Liver (tissue), 8 donors: ENCODE measurements at regions not wholly inside any gene's neighbourhood (a gene's known extent, or its start where the extent isn't known, plus 50 kb on each side); places are given as distances from the start of the nearest gene placed in this dataset.

ENCODE experiments used
- DNase-seq: peaks from one replicate; pipeline ENCODE4 v3.0.0-alpha.2; 2017; ENCODE audit warnings: low spot score
- H3K27ac ChIP-seq, 2 donors: one replicate each; pipeline ENCODE4 v1.7.0; 2013; ENCODE audit warnings: inconsistent platforms in 2 of 2, low read length in 2 of 2, control low read depth in 1 of 2, low read depth in 1 of 2, mild to moderate bottlenecking in 1 of 2
- H3K27me3 ChIP-seq, 4 donors: one replicate each; pipeline versions ENCODE4 v1.6.1 to v1.7.0; 2013; ENCODE audit warnings: low read length in 3 of 4, inconsistent platforms in 1 of 4, mild to moderate bottlenecking in 1 of 4, moderate library complexity in 1 of 4; ENCODE audit not compliant: control insufficient read depth in 4 of 4, insufficient read depth in 4 of 4
- H3K36me3 ChIP-seq, 4 donors: one replicate each; pipeline versions ENCODE4 v1.6.1 to v1.7.0; 2013; ENCODE audit warnings: low read length in 3 of 4, mild to moderate bottlenecking in 3 of 4, low read depth in 1 of 4, moderate library complexity in 1 of 4; ENCODE audit not compliant: control insufficient read depth in 4 of 4, insufficient read depth in 3 of 4
- H3K4me1 ChIP-seq, 4 donors: one replicate each; pipeline versions ENCODE4 v1.6.1 to v1.7.0; 2013; ENCODE audit warnings: low read length in 3 of 4, mild to moderate bottlenecking in 3 of 4, moderate library complexity in 1 of 4; ENCODE audit not compliant: control insufficient read depth in 4 of 4, insufficient read depth in 4 of 4
- H3K4me3 ChIP-seq, 3 donors: one replicate each; pipeline versions ENCODE4 v1.6.1 to v1.7.0; 2013; ENCODE audit warnings: low read length in 3 of 3, control low read depth in 1 of 3, low read depth in 1 of 3, mild to moderate bottlenecking in 1 of 3
- H3K9ac ChIP-seq, 2 donors: one replicate each; pipeline ENCODE4 v1.7.0; 2013; ENCODE audit warnings: low read length in 2 of 2, mild to moderate bottlenecking in 2 of 2, moderate library complexity in 2 of 2, control low read depth in 1 of 2, low read depth in 1 of 2
- H3K9me3 ChIP-seq, 4 donors: one replicate each; pipeline versions ENCODE4 v1.6.1 to v1.7.0; 2013; ENCODE audit warnings: low read length in 3 of 4; ENCODE audit not compliant: control insufficient read depth in 4 of 4
- ATF3 ChIP-seq: IDR thresholded peaks from 2 replicates; pipeline ENCODE4 v1.6.1; 2016; ENCODE audit warnings: antibody characterized with exemption
- CTCF ChIP-seq: fragments of 150-350 bp; IDR thresholded peaks from 2 replicates; pipeline ENCODE4 v1.5.1; 2017; ENCODE audit warnings: improper control_type of control experiment, low read depth, low read length; ENCODE audit not compliant: missing input control
- EGR1 ChIP-seq, 2 donors: IDR thresholded peaks; 2 replicates each; pipeline ENCODE4 v1.6.1; 2016 to 2018; ENCODE audit warnings: antibody characterized with exemption in 2 of 2, low read depth in 2 of 2
- FOXA1 ChIP-seq: IDR thresholded peaks from 2 replicates; pipeline ENCODE4 v1.6.1; 2016; ENCODE audit warnings: antibody characterized with exemption
- FOXA2 ChIP-seq: IDR thresholded peaks from 2 replicates; pipeline ENCODE4 v1.6.1; 2016; ENCODE audit warnings: antibody characterized with exemption
- GABPA ChIP-seq, 2 donors: IDR thresholded peaks in 1 of 2; conservative IDR thresholded peaks in 1 of 2; 2 replicates each; pipeline ENCODE4 v1.6.1; 2016; ENCODE audit warnings: antibody characterized with exemption in 2 of 2, mild to moderate bottlenecking in 1 of 2, moderate library complexity in 1 of 2
- HNF4A ChIP-seq, 2 donors: conservative IDR thresholded peaks; 2 replicates each; pipeline ENCODE4 v1.6.1; 2016; ENCODE audit warnings: antibody characterized with exemption in 2 of 2, mild to moderate bottlenecking in 2 of 2
- HNF4G ChIP-seq: IDR thresholded peaks from 2 replicates; pipeline ENCODE4 v1.6.1; 2016; ENCODE audit warnings: antibody characterized with exemption
- JUND ChIP-seq, 2 donors: IDR thresholded peaks; 2 replicates each; pipeline ENCODE4 v1.6.1; 2016; ENCODE audit warnings: antibody characterized with exemption in 2 of 2
- MAX ChIP-seq: IDR thresholded peaks from 2 replicates; pipeline ENCODE4 v1.6.1; 2016; ENCODE audit warnings: antibody characterized with exemption
- NR2F2 ChIP-seq: IDR thresholded peaks from 2 replicates; pipeline ENCODE4 v1.6.1; 2016; ENCODE audit warnings: antibody characterized with exemption
- RAD21 ChIP-seq, 2 donors: IDR thresholded peaks; 2 replicates each; pipeline ENCODE4 v1.6.1; 2016; ENCODE audit warnings: antibody characterized with exemption in 2 of 2, mild to moderate bottlenecking in 2 of 2
- REST ChIP-seq: IDR thresholded peaks from 2 replicates; pipeline ENCODE4 v1.6.1; 2016; ENCODE audit warnings: antibody characterized with exemption, mild to moderate bottlenecking
- RXRA ChIP-seq, 2 donors: IDR thresholded peaks; 2 replicates each; pipeline ENCODE4 v1.6.1; 2017 to 2018; ENCODE audit warnings: antibody characterized with exemption in 2 of 2, mild to moderate bottlenecking in 1 of 2
- SP1 ChIP-seq: IDR thresholded peaks from 2 replicates; pipeline ENCODE4 v1.6.1; 2018; ENCODE audit warnings: antibody characterized with exemption, mild to moderate bottlenecking
- TAF1 ChIP-seq: conservative IDR thresholded peaks from 2 replicates; pipeline ENCODE4 v1.6.1; 2016; ENCODE audit warnings: antibody characterized with exemption, mild to moderate bottlenecking
- YY1 ChIP-seq: IDR thresholded peaks from 2 replicates; pipeline ENCODE4 v1.6.1; 2016; ENCODE audit warnings: antibody characterized with exemption, mild to moderate bottlenecking
- WGBS: extraction: QIAGEN DNeasy Blood & Tissue Kit; methylation state at CpG from one replicate; pipeline ENCODE4 v1.1.7; 2013; 5-methylcytosine and 5-hydroxymethylcytosine counted together
- TF ChIP-seq, protein P1 (sequence below): IDR thresholded peaks from 2 replicates; pipeline ENCODE4 v1.6.1; 2016; ENCODE audit warnings: antibody characterized with exemption
- donor health status: healthy.
- donor health status: healthy.
- donor health status: healthy.
- donor health status: healthy.
- donor health status: healthy.

DNA sequence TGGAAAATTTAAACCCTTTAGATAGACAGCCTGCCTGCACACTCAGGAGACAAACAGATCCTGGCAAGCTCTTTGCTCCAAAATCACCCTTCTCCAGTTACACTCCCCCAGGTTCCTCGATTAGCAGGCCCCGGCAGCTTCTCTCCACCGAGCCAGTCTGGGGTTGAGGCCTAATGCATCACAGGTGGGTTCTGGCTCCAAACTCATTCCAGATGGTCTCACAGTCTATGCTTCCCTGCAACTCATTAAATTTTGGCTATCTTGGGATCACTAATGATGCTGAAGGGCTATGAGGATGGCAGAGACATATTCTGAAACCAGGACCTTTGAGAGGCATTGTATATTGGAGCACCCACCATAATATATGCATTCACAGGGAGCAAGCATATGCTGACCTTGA lies 559.8 kb upstream of the USP24 start (continued):
- TF ChIP-seq FOXA1, result no peak

- no peaks in the 10 kb centered on the region for H3K27me3 ChIP-seq
- no peaks in the 10 kb centered on the region for H3K4me1 ChIP-seq
- H3K9ac ChIP-seq, result no peak overlapping the region
- H3K9me3 ChIP-seq, result peaks cover 0 to 9% (median 3%) of the 10 kb centered on the region in 4 donors
- no peak for DNase-seq
- H3K4me3 ChIP-seq, result no peak overlapping the region
- no peak overlapping the region for H3K27ac ChIP-seq
- 76% methylated on average over 3 of the region's 3 CpGs for WGBS
- no peaks in the 10 kb centered on the region for H3K36me3 ChIP-seq
- no peak for TF ChIP-seq ATF3
- TF ChIP-seq CTCF, result no peak
- TF ChIP-seq, protein P1, sequence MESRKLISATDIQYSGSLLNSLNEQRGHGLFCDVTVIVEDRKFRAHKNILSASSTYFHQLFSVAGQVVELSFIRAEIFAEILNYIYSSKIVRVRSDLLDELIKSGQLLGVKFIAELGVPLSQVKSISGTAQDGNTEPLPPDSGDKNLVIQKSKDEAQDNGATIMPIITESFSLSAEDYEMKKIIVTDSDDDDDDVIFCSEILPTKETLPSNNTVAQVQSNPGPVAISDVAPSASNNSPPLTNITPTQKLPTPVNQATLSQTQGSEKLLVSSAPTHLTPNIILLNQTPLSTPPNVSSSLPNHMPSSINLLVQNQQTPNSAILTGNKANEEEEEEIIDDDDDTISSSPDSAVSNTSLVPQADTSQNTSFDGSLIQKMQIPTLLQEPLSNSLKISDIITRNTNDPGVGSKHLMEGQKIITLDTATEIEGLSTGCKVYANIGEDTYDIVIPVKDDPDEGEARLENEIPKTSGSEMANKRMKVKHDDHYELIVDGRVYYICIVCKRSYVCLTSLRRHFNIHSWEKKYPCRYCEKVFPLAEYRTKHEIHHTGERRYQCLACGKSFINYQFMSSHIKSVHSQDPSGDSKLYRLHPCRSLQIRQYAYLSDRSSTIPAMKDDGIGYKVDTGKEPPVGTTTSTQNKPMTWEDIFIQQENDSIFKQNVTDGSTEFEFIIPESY, result no peak
- TF ChIP-seq FOXA1, result no peak
- TF ChIP-seq RAD21 (IDR thresholded peaks at IDR 0.05), result no peak
- no peak for TF ChIP-seq HNF4A (conservative IDR thresholded peaks at IDR 0.05)
- TF ChIP-seq FOXA2, result no peak
- TF ChIP-seq HNF4G, result no peak
- TF ChIP-seq RXRA (IDR thresholded peaks at IDR 0.05), result no peak
- no peak for TF ChIP-seq NR2F2
- TF ChIP-seq GABPA (IDR thresholded peaks at IDR 0.05 in 1 of 2, conservative IDR thresholded peaks at IDR 0.05 in 1 of 2), result no peak
- no peak for TF ChIP-seq YY1
- TF ChIP-seq TAF1, result no peak
- TF ChIP-seq REST, result no peak
- no peak for TF ChIP-seq SP1
- TF ChIP-seq JUND (IDR thresholded peaks at IDR 0.05), result no peak
- TF ChIP-seq EGR1 (IDR thresholded peaks at IDR 0.05; ENCODE audit: low read depth in 2 of 2), result no peak
- TF ChIP-seq MAX, result no peak
These were observed 559.3 kb upstream of the USP24 start for GRCh38 chr1:55774446-55774845.
